ENCODE measurements at regions not wholly inside any gene's neighbourhood (a gene's known extent, or its start where the extent isn't known, plus 50 kb on each side); places are given as distances from the start of the nearest gene placed in this dataset.

DNA sequence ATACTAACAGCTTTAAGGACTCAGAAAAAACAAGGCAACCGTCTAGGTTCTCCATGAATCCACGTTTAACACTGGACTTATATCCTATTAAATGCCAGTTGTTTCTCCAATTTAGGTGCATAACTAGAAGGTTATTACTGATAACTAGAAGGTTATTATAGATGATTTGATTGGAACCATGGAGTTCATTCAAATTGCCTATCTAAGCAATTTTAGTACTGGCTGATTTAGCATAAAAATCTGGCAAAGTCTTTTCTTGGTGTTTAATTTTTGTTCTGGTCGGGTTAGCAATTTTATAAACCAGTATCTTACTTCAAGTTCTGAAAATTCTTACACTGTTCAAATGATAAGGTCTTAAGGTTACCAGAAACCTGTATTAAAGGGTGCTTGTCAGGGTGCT lies 672.8 kb upstream of the GNPDA2 start:
- no peak for TF ChIP-seq ZNF592 (IDR thresholded peaks at IDR 0.05)
- TF ChIP-seq ETV6 (conservative IDR thresholded peaks at IDR 0.05 in 1 of 2, IDR thresholded peaks at IDR 0.05 in 1 of 2; ENCODE audit: borderline replicate concordance in 1 of 2, low read depth in 1 of 2): no peak
- no peak for TF ChIP-seq JUNB (IDR thresholded peaks at IDR 0.05)
- TF ChIP-seq MTA3 (IDR thresholded peaks at IDR 0.05; ENCODE audit: borderline replicate concordance, low read length): no peak
- TF ChIP-seq FOXM1 (IDR thresholded peaks at IDR 0.05; ENCODE audit: low read depth, low read length): no peak
- no peak for TF ChIP-seq YY1 (IDR thresholded peaks at IDR 0.05; ENCODE audit: low read depth, low read length)
- TF ChIP-seq, protein P1, sequence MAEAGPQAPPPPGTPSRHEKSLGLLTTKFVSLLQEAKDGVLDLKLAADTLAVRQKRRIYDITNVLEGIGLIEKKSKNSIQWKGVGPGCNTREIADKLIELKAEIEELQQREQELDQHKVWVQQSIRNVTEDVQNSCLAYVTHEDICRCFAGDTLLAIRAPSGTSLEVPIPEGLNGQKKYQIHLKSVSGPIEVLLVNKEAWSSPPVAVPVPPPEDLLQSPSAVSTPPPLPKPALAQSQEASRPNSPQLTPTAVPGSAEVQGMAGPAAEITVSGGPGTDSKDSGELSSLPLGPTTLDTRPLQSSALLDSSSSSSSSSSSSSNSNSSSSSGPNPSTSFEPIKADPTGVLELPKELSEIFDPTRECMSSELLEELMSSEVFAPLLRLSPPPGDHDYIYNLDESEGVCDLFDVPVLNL (IDR thresholded peaks at IDR 0.05; ENCODE audit: low read depth, low read length): no peak
- TF ChIP-seq EZH2 (IDR thresholded peaks at IDR 0.05; ENCODE audit: borderline replicate concordance, control insufficient read depth, low read depth, low read length): no peak
- TF ChIP-seq CHD1 (IDR thresholded peaks at IDR 0.05; ENCODE audit: low read depth, low read length): no peak

All from GM12878 (cell line).